OCI-LY3 (cell line): ENCODE measurements at regions not wholly inside any gene's neighbourhood (a gene's known extent, or its start where the extent isn't known, plus 50 kb on each side); places are given as distances from the start of the nearest gene placed in this dataset.

Experiments used
- EZH2phosphoT487 ChIP-seq: fragments of 200-600 bp; shearing (Covaris generic); IDR thresholded peaks from 2 replicates; pipeline ENCODE4 v1.6.1; 2018; ENCODE audit warnings: antibody characterized with exemption, mixed run types, low read depth
- TF ChIP-seq, protein P1 (sequence below): fragments of 200-600, 300-600 bp; sonication (generic); IDR thresholded peaks from 2 replicates; pipeline ENCODE4 v1.5.1; 2014; ENCODE audit warnings: antibody characterized with exemption, low read length, low read depth

GRCh38 chr2:175808078-175808477, 194.0 kb downstream of the LNPK start:
- TF ChIP-seq, protein P1, sequence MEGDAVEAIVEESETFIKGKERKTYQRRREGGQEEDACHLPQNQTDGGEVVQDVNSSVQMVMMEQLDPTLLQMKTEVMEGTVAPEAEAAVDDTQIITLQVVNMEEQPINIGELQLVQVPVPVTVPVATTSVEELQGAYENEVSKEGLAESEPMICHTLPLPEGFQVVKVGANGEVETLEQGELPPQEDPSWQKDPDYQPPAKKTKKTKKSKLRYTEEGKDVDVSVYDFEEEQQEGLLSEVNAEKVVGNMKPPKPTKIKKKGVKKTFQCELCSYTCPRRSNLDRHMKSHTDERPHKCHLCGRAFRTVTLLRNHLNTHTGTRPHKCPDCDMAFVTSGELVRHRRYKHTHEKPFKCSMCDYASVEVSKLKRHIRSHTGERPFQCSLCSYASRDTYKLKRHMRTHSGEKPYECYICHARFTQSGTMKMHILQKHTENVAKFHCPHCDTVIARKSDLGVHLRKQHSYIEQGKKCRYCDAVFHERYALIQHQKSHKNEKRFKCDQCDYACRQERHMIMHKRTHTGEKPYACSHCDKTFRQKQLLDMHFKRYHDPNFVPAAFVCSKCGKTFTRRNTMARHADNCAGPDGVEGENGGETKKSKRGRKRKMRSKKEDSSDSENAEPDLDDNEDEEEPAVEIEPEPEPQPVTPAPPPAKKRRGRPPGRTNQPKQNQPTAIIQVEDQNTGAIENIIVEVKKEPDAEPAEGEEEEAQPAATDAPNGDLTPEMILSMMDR = no peak
- no peak for TF ChIP-seq EZH2phosphoT487
